ENCODE measurements at regions not wholly inside any gene's neighbourhood (a gene's known extent, or its start where the extent isn't known, plus 50 kb on each side); places are given as distances from the start of the nearest gene placed in this dataset.

DNA sequence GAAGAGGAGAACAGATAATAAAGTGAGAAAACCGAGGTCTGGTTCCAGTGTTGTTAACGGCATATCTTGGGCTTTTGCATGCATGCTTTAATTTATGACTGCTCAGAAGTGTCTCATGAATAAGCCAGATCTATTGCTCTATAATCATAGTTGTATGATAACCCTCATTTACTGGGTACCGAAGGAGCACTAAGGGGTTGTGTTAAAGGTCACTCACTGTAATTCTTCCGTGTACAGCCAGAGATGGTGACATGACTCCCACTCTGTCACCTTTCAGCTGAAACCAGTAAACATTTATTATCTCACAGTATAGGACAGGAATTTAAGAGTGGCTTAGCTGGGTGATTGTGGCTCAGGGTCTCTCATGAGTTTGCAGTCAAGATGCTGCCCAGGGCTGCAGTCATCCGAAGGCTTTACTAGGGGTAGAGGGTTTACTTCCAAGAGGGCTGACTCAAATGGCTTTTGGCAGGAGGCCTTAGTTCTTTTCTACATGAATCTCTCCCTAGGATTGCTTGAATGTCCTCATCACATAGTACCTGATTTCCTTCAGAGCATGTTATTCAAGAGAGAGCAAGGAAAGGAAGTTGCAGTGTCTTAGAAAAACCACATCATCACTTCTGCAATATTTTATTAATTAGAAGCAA lies 107.0 kb downstream of the NAB1 start:
- 85% methylated on average over 5 of the region's 5 CpGs for WGBS (ENCODE audit: insufficient coverage, insufficient replicate concordance, low lambda C conversion rate, missing lambda C conversion rate)
- Histone ChIP-seq H3K4me2 (ENCODE audit: control insufficient read depth, insufficient read depth) (no peak overlapping the region), H3K27me3 (replicated peaks in 1 of 2; ENCODE audit: control insufficient read depth in 2 of 2, insufficient read depth in 2 of 2, low read length in 1 of 2) (no peaks in the 10 kb centered on the region), H3K4me1 (ENCODE audit: control insufficient read depth, insufficient read depth, low read length) (no peaks in the 10 kb centered on the region), H2AFZ (ENCODE audit: control insufficient read depth, low read depth, low read length) (no peak overlapping the region), H3K36me3 (ENCODE audit: control insufficient read depth in 2 of 2, insufficient read depth in 2 of 2, low read length in 1 of 2) (no peaks in the 10 kb centered on the region), H3K4me3 (no peak overlapping the region), H4K20me1 (ENCODE audit: control insufficient read depth, insufficient read depth) (no peaks in the 10 kb centered on the region), H3K9me3 (replicated peaks; ENCODE audit: control insufficient read depth, insufficient read depth, low read length) (no peaks in the 10 kb centered on the region; the same call in 2 of the 3 replicates), H3K27ac (ENCODE audit: control insufficient read depth, insufficient read depth) (no peak overlapping the region), H3K9ac (ENCODE audit: control insufficient read depth, insufficient read depth, low read length) (no peak overlapping the region), H3K79me2 (ENCODE audit: control insufficient read depth, insufficient read depth, low read length) (no peaks in the 10 kb centered on the region)
- FAIRE-seq (no peak), ATAC-seq (no peak), DNase-seq (ENCODE audit: low read depth, low spot score) (no peak)
- BruUV-seq (replicated peaks), result no TSS peak
- intact Hi-C loops (cut with micrococcal nuclease; ENCODE audit: unreplicated experiment), result no loop called here
- ChIA-PET SMC1A (ENCODE audit: uncharacterized antibody, unreplicated experiment) (no interaction called here), POLR2A (no interaction called here), CTCF (interaction anchor here (0.9 kb wide), 1 partner anchor 25 kb away, joined by 3 read pairs; no protein-coding TSS in a partner anchor), RAD21 (ENCODE audit: unreplicated experiment) (no interaction called here)
- in situ Hi-C loops (cut with MboI), result no loop called here
- TF ChIP-seq SREBF2 (IDR thresholded peaks at IDR 0.05; ENCODE audit: low read length), result no peak
- TF ChIP-seq MYC (IDR thresholded peaks at IDR 0.05; ENCODE audit: insufficient read depth, insufficient read length, insufficient replicate concordance, low read length, severe bottlenecking), result no peak
- no peak for TF ChIP-seq FOXM1 (IDR thresholded peaks at IDR 0.05; ENCODE audit: low read depth, low read length)
- TF ChIP-seq YBX1 (IDR thresholded peaks at IDR 0.05), result no peak
- TF ChIP-seq, protein P1, sequence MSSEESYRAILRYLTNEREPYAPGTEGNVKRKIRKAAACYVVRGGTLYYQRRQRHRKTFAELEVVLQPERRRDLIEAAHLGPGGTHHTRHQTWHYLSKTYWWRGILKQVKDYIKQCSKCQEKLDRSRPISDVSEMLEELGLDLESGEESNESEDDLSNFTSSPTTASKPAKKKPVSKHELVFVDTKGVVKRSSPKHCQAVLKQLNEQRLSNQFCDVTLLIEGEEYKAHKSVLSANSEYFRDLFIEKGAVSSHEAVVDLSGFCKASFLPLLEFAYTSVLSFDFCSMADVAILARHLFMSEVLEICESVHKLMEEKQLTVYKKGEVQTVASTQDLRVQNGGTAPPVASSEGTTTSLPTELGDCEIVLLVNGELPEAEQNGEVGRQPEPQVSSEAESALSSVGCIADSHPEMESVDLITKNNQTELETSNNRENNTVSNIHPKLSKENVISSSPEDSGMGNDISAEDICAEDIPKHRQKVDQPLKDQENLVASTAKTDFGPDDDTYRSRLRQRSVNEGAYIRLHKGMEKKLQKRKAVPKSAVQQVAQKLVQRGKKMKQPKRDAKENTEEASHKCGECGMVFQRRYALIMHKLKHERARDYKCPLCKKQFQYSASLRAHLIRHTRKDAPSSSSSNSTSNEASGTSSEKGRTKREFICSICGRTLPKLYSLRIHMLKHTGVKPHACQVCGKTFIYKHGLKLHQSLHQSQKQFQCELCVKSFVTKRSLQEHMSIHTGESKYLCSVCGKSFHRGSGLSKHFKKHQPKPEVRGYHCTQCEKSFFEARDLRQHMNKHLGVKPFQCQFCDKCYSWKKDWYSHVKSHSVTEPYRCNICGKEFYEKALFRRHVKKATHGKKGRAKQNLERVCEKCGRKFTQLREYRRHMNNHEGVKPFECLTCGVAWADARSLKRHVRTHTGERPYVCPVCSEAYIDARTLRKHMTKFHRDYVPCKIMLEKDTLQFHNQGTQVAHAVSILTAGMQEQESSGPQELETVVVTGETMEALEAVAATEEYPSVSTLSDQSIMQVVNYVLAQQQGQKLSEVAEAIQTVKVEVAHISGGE (CRISPR knock-in tag; IDR thresholded peaks at IDR 0.05), result no peak
- TF ChIP-seq NR2F1 (conservative IDR thresholded peaks at IDR 0.05), result no peak
- TF ChIP-seq, protein P2, sequence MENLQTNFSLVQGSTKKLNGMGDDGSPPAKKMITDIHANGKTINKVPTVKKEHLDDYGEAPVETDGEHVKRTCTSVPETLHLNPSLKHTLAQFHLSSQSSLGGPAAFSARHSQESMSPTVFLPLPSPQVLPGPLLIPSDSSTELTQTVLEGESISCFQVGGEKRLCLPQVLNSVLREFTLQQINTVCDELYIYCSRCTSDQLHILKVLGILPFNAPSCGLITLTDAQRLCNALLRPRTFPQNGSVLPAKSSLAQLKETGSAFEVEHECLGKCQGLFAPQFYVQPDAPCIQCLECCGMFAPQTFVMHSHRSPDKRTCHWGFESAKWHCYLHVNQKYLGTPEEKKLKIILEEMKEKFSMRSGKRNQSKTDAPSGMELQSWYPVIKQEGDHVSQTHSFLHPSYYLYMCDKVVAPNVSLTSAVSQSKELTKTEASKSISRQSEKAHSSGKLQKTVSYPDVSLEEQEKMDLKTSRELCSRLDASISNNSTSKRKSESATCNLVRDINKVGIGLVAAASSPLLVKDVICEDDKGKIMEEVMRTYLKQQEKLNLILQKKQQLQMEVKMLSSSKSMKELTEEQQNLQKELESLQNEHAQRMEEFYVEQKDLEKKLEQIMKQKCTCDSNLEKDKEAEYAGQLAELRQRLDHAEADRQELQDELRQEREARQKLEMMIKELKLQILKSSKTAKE (IDR thresholded peaks at IDR 0.05; ENCODE audit: low read depth, poor library complexity, severe bottlenecking), result no peak
- TF ChIP-seq, protein P3, sequence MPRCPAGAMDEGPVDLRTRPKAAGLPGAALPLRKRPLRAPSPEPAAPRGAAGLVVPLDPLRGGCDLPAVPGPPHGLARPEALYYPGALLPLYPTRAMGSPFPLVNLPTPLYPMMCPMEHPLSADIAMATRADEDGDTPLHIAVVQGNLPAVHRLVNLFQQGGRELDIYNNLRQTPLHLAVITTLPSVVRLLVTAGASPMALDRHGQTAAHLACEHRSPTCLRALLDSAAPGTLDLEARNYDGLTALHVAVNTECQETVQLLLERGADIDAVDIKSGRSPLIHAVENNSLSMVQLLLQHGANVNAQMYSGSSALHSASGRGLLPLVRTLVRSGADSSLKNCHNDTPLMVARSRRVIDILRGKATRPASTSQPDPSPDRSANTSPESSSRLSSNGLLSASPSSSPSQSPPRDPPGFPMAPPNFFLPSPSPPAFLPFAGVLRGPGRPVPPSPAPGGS (IDR thresholded peaks at IDR 0.05; ENCODE audit: borderline replicate concordance, insufficient read depth, low read depth, low read length, poor library complexity, severe bottlenecking), result no peak
- no peak for TF ChIP-seq HDGF (IDR thresholded peaks at IDR 0.05)
- TF ChIP-seq, protein P4, sequence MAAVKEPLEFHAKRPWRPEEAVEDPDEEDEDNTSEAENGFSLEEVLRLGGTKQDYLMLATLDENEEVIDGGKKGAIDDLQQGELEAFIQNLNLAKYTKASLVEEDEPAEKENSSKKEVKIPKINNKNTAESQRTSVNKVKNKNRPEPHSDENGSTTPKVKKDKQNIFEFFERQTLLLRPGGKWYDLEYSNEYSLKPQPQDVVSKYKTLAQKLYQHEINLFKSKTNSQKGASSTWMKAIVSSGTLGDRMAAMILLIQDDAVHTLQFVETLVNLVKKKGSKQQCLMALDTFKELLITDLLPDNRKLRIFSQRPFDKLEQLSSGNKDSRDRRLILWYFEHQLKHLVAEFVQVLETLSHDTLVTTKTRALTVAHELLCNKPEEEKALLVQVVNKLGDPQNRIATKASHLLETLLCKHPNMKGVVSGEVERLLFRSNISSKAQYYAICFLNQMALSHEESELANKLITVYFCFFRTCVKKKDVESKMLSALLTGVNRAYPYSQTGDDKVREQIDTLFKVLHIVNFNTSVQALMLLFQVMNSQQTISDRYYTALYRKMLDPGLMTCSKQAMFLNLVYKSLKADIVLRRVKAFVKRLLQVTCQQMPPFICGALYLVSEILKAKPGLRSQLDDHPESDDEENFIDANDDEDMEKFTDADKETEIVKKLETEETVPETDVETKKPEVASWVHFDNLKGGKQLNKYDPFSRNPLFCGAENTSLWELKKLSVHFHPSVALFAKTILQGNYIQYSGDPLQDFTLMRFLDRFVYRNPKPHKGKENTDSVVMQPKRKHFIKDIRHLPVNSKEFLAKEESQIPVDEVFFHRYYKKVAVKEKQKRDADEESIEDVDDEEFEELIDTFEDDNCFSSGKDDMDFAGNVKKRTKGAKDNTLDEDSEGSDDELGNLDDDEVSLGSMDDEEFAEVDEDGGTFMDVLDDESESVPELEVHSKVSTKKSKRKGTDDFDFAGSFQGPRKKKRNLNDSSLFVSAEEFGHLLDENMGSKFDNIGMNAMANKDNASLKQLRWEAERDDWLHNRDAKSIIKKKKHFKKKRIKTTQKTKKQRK (IDR thresholded peaks at IDR 0.05; ENCODE audit: low read depth, low read length), result no peak
- TF ChIP-seq, protein P5, sequence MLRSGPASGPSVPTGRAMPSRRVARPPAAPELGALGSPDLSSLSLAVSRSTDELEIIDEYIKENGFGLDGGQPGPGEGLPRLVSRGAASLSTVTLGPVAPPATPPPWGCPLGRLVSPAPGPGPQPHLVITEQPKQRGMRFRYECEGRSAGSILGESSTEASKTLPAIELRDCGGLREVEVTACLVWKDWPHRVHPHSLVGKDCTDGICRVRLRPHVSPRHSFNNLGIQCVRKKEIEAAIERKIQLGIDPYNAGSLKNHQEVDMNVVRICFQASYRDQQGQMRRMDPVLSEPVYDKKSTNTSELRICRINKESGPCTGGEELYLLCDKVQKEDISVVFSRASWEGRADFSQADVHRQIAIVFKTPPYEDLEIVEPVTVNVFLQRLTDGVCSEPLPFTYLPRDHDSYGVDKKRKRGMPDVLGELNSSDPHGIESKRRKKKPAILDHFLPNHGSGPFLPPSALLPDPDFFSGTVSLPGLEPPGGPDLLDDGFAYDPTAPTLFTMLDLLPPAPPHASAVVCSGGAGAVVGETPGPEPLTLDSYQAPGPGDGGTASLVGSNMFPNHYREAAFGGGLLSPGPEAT (IDR thresholded peaks at IDR 0.05; ENCODE audit: low read depth), result no peak
